Left lobe of liver (tissue), 2 donors: ENCODE measurements at regions not wholly inside any gene's neighbourhood (a gene's known extent, or its start where the extent isn't known, plus 50 kb on each side); places are given as distances from the start of the nearest gene placed in this dataset.

Experiments used
- ATAC-seq: fragments of 200-7000 bp; cut with Tn5 transposase; one replicate; pipeline ENCODE4 v1.9.1; 2020; ENCODE audit warnings: mild to moderate bottlenecking, moderate library complexity
- DNase-seq: peaks from one replicate; pipeline ENCODE4 v3.0.0-alpha.2; 2020; ENCODE audit warnings: low spot score
- donor health status: DM: no; HTN: no; CAD: no; lungs with moderate emphysema.
- donor health status: DM: no; HTN: yes; CAD: no.

- ATAC-seq (no peak), DNase-seq (no peak)
Observed at GRCh38 chr3:28087591-28087990, 153.8 kb upstream of the CMC1 start.

- ATAC-seq (no peak), DNase-seq (no peak)
Observed at GRCh38 chr3:28088811-28089526, 152.4 kb upstream of the CMC1 start.

- DNase-seq: no peak
- no peak for ATAC-seq
Observed at GRCh38 chr3:28089527-28089897, 151.9 kb upstream of the CMC1 start.

- DNase-seq: no peak
- ATAC-seq: no peak
Observed at GRCh38 chr3:28099296-28099695, 142.1 kb upstream of the CMC1 start.

GRCh38 chr3:28101705-28102104 is 139.7 kb upstream of the CMC1 start:
- no peak for DNase-seq
- no peak for ATAC-seq

- ATAC-seq (no peak), DNase-seq (no peak)
Observed at GRCh38 chr3:28103861-28104260, 137.6 kb upstream of the CMC1 start.

- ATAC-seq (no peak), DNase-seq (no peak)
Observed at GRCh38 chr3:28104896-28105534, 136.4 kb upstream of the CMC1 start.

- DNase-seq (no peak), ATAC-seq (no peak)
Observed at GRCh38 chr3:28109829-28110228, 131.6 kb upstream of the CMC1 start.

- no peak for ATAC-seq
- no peak for DNase-seq
Observed at GRCh38 chr3:28110869-28111268, 130.6 kb upstream of the CMC1 start.

- no peak for ATAC-seq
Observed at GRCh38 chr3:28114893-28115292, 126.5 kb upstream of the CMC1 start.

GRCh38 chr3:28115316-28115715 is 126.1 kb upstream of the CMC1 start:
- DNase-seq: no peak
- ATAC-seq: no peak

More at GRCh38 chr3:28114893-28115292, 126.5 kb upstream of the CMC1 start:
- no peak for DNase-seq

- ATAC-seq (no peak), DNase-seq (no peak)
Observed at GRCh38 chr3:28117598-28117997, 123.8 kb upstream of the CMC1 start.

GRCh38 chr3:28118087-28118486 is 123.3 kb upstream of the CMC1 start:
- ATAC-seq: no peak
- DNase-seq: no peak

GRCh38 chr3:28122227-28122626 is 119.2 kb upstream of the CMC1 start:
- DNase-seq (no peak), ATAC-seq (no peak)

- no peak for ATAC-seq
- DNase-seq: no peak
Observed at GRCh38 chr3:28124882-28125281, 116.5 kb upstream of the CMC1 start.

- no peak for DNase-seq
- no peak for ATAC-seq
Observed at GRCh38 chr3:28125342-28125741, 116.1 kb upstream of the CMC1 start.

GRCh38 chr3:28130836-28131235 is 110.6 kb upstream of the CMC1 start:
- DNase-seq: no peak
- ATAC-seq: no peak

- ATAC-seq: no peak
Observed at GRCh38 chr3:28132941-28133340, 108.5 kb upstream of the CMC1 start.

GRCh38 chr3:28134198-28134597 is 107.2 kb upstream of the CMC1 start:
- DNase-seq: no peak
- no peak for ATAC-seq

More at GRCh38 chr3:28132941-28133340, 108.5 kb upstream of the CMC1 start:
- no peak for DNase-seq

GRCh38 chr3:28134792-28135375 is 106.5 kb upstream of the CMC1 start:
- ATAC-seq (no peak), DNase-seq (no peak)

GRCh38 chr3:28136607-28137216 is 104.7 kb upstream of the CMC1 start:
- ATAC-seq (no peak), DNase-seq (no peak)

- ATAC-seq (no peak), DNase-seq (no peak)
Observed at GRCh38 chr3:28138043-28138610, 103.3 kb upstream of the CMC1 start.
